Right lung (tissue), 2 donors: ENCODE measurements at regions not wholly inside any gene's neighbourhood (a gene's known extent, or its start where the extent isn't known, plus 50 kb on each side); places are given as distances from the start of the nearest gene placed in this dataset.

ENCODE experiments used
- DNase-seq, 2 donors: peaks; one replicate each; pipeline ENCODE4 v3.0.0-alpha.2; 2013

- DNase-seq = no peak
Observed at GRCh38 chr7:115086146-115086841, 164.4 kb downstream of the MDFIC start.

GRCh38 chr7:115085421-115085820 lies 163.5 kb downstream of the MDFIC start:
- DNase-seq = no peak

- no peak for DNase-seq
Observed at GRCh38 chr7:115083935-115084334, 162.0 kb downstream of the MDFIC start.

- no peak for DNase-seq
Observed at GRCh38 chr7:115081772-115082171, 159.9 kb downstream of the MDFIC start.

GRCh38 chr7:115078851-115079250 lies 157.0 kb downstream of the MDFIC start:
- no peak for DNase-seq

GRCh38 chr7:115078386-115078785 lies 156.5 kb downstream of the MDFIC start:
- no peak for DNase-seq

GRCh38 chr7:115070311-115070710 lies 148.4 kb downstream of the MDFIC start:
- DNase-seq = no peak
